Vagina (tissue), 2 donors: ENCODE measurements at regions not wholly inside any gene's neighbourhood (a gene's known extent, or its start where the extent isn't known, plus 50 kb on each side); places are given as distances from the start of the nearest gene placed in this dataset.

Experiments used
- DNase-seq, 2 donors: peaks; one replicate each; pipeline ENCODE4 v3.0.0-alpha.2; 2017; ENCODE audit errors: extremely low spot score in 2 of 2
- H3K27ac ChIP-seq: fragments of 200-600 bp; sonication (generic); one replicate; pipeline ENCODE4 v1.5.1; 2019
- H3K27me3 ChIP-seq: fragments of 200-600 bp; sonication (generic); one replicate; pipeline ENCODE4 v1.5.1; 2019
- H3K36me3 ChIP-seq, 2 donors: fragments of 200-600 bp; sonication (generic); one replicate each; pipeline ENCODE4 v1.5.1; 2017 to 2019
- H3K4me1 ChIP-seq: fragments of 200-600 bp; sonication (generic); one replicate; pipeline ENCODE4 v1.5.1; 2019
- H3K4me3 ChIP-seq, 2 donors: fragments of 200-600 bp; sonication (generic); 1 replicate in 1 of 2; 2 replicates in 1 of 2; pipeline ENCODE4 v1.5.1; 2016 to 2019
- H3K9me3 ChIP-seq: fragments of 200-600 bp; sonication (generic); one replicate; pipeline ENCODE4 v1.5.1; 2019
- POLR2A ChIP-seq, 2 donors: fragments of 450-650 bp; IDR thresholded peaks; one replicate each; pipeline ENCODE4 v1.6.1; 2017; ENCODE audit warnings: antibody characterized with exemption in 2 of 2, mild to moderate bottlenecking in 2 of 2, moderate library complexity in 2 of 2
- POLR2AphosphoS5 ChIP-seq, 2 donors: sonication (generic); formaldehyde crosslinking; IDR thresholded peaks; one replicate each; pipeline ENCODE4 v1.9.0; 2017; ENCODE audit warnings: antibody characterized with exemption in 2 of 2, mild to moderate bottlenecking in 2 of 2, low read depth in 1 of 2; ENCODE audit not compliant: insufficient read depth in 1 of 2
- intact Hi-C: fragments of 100-400 bp; cut with DNase I; formaldehyde crosslinking; loops from one replicate; pipeline ENCODE4 v1.15.1; 2023
- TF ChIP-seq, protein P1 (sequence below), 3 experiments: fragments of 450-650 bp in 2 of 3; fragments of 200-600 bp in 1 of 3; sonication (generic) in 1 of 3; IDR thresholded peaks; one replicate each; pipeline ENCODE4 v1.5.1; 2017 to 2019; ENCODE audit warnings: antibody characterized with exemption in 3 of 3, mild to moderate bottlenecking in 2 of 3, moderate library complexity in 2 of 3

DNA sequence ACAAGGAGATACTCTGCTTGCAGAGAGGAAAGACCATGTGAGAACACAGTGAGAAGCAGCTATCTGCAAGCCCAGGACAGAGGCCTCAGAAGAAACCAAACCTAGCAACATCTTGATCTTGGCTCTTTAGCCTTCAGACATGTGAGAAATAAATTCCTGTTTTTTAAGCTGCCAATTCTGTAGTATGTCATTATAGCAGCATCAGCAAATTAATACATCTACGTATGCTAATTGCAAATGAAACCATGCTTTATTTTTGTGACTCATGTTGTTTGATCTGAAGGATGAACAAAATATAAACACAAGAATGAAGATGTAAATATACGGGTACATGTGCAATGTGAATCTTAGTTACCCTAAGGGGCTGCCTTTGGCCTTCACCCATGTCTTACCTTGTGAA, 714.4 kb upstream of the ARPP21 start:
- no peaks in the 10 kb centered on the region for H3K9me3 ChIP-seq
- TF ChIP-seq POLR2A (IDR thresholded peaks at IDR 0.05) (no peak), POLR2AphosphoS5 (IDR thresholded peaks at IDR 0.05; ENCODE audit: insufficient read depth in 1 of 2, low read depth in 1 of 2) (no peak)
- TF ChIP-seq, protein P1, sequence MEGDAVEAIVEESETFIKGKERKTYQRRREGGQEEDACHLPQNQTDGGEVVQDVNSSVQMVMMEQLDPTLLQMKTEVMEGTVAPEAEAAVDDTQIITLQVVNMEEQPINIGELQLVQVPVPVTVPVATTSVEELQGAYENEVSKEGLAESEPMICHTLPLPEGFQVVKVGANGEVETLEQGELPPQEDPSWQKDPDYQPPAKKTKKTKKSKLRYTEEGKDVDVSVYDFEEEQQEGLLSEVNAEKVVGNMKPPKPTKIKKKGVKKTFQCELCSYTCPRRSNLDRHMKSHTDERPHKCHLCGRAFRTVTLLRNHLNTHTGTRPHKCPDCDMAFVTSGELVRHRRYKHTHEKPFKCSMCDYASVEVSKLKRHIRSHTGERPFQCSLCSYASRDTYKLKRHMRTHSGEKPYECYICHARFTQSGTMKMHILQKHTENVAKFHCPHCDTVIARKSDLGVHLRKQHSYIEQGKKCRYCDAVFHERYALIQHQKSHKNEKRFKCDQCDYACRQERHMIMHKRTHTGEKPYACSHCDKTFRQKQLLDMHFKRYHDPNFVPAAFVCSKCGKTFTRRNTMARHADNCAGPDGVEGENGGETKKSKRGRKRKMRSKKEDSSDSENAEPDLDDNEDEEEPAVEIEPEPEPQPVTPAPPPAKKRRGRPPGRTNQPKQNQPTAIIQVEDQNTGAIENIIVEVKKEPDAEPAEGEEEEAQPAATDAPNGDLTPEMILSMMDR (IDR thresholded peaks at IDR 0.05), result no peak
- no peaks in the 10 kb centered on the region for H3K4me1 ChIP-seq
- no peaks in the 10 kb centered on the region for H3K36me3 ChIP-seq
- DNase-seq, result no peak
- no peak overlapping the region for H3K27ac ChIP-seq
- no peak overlapping the region for H3K4me3 ChIP-seq
- intact Hi-C loops, result no loop called here
- no peaks in the 10 kb centered on the region for H3K27me3 ChIP-seq

DNA sequence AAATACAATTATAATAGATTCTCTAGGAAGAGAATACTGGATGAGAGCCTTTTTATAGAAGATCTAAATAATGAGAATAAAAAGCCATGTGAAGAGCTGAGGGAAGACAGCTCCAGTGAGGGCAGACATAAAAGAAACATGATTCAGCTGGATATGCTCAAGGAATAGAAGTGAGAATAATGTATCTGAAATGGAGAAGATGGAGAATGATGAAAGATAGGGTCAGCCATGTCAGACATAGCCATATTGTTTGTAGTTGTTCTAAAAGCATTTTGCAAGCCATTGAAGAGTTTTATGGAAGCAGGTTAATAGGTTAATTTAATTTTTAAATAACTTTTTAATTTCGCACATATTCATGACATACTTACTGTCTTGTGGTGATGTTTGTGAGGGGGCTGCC, 713.5 kb upstream of the ARPP21 start:
- Histone ChIP-seq H3K4me1 (no peaks in the 10 kb centered on the region), H3K9me3 (no peaks in the 10 kb centered on the region), H3K27me3 (no peaks in the 10 kb centered on the region), H3K4me3 (no peak overlapping the region), H3K27ac (no peak overlapping the region), H3K36me3 (no peaks in the 10 kb centered on the region)
- intact Hi-C loops, result no loop called here
- no peak for DNase-seq
- TF ChIP-seq, protein P1 (IDR thresholded peaks at IDR 0.05), result no peak
- TF ChIP-seq POLR2AphosphoS5 (IDR thresholded peaks at IDR 0.05; ENCODE audit: insufficient read depth in 1 of 2, low read depth in 1 of 2) (no peak), POLR2A (IDR thresholded peaks at IDR 0.05) (no peak)

DNA sequence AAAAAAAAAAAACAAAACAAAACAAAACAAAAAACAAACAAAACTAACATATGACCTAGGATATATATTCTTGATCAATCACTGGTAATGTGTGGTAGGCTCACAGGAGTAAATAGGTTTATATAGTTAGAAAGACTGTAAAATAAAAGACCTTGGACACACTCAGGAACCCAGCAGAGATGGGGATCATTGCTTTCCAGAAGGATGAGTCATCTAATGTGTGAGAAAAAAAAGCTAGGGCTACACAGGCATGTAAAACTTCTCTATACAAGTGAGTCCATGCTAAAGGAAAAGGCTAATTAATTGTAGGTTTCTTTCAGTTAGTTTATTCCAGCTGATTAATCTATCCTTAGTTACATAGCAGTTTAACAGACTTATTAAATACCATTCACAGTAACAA, 710.3 kb upstream of the ARPP21 start:
- TF ChIP-seq POLR2A (IDR thresholded peaks at IDR 0.05) (no peak), POLR2AphosphoS5 (IDR thresholded peaks at IDR 0.05; ENCODE audit: insufficient read depth in 1 of 2, low read depth in 1 of 2) (no peak)
- TF ChIP-seq, protein P1 (IDR thresholded peaks at IDR 0.05), result no peak
- Histone ChIP-seq H3K4me3 (no peak overlapping the region), H3K36me3 (no peaks in the 10 kb centered on the region), H3K4me1 (no peaks in the 10 kb centered on the region), H3K9me3 (no peaks in the 10 kb centered on the region), H3K27me3 (no peaks in the 10 kb centered on the region), H3K27ac (no peak overlapping the region)
- intact Hi-C loops, result no loop called here
- DNase-seq, result no peak

DNA sequence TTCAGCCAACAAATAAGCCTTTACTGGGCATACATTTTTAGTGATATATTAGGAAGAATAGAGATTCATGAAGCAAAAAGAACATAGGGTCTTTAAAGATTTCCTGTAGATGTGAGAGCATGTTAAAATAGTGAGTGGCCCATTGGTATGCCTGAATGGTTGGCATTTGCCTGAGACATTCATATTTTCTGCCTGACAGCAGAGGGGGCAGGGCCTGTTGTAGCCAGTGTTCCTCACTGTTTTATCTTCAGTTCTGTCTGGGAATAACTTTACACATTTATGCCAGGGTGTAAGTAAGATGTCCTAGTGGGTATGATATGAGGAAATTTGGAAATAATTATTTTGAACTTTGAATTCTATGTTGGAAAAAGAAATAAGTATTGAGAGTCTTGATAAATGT, 704.7 kb upstream of the ARPP21 start:
- Histone ChIP-seq H3K4me1 (no peaks in the 10 kb centered on the region), H3K4me3 (no peak overlapping the region), H3K36me3 (no peaks in the 10 kb centered on the region), H3K27me3 (no peaks in the 10 kb centered on the region), H3K9me3 (no peaks in the 10 kb centered on the region), H3K27ac (no peak overlapping the region)
- TF ChIP-seq, protein P1 (IDR thresholded peaks at IDR 0.05), result no peak
- TF ChIP-seq POLR2AphosphoS5 (IDR thresholded peaks at IDR 0.05; ENCODE audit: insufficient read depth in 1 of 2, low read depth in 1 of 2) (no peak), POLR2A (IDR thresholded peaks at IDR 0.05) (no peak)
- no peak for DNase-seq
- intact Hi-C loops, result no loop called here

DNA sequence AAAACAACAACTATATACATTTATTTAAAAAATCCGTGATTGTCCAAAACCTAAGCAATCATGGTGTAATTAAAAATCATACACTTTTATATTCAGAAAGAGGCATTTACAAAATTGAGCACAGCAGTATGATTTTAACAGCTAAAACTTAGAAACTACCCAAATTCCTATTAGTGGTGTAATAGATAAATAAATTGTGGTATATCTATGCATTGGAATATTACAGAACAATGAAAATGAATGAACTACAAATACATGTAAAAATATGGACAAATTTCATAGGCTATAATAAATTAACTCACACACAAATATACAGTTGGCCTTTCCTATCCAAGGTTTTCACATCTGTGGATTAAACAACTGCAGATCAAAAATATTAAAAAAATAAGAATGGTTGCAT, 700.5 kb upstream of the ARPP21 start:
- no peak for DNase-seq
- Histone ChIP-seq H3K9me3 (no peaks in the 10 kb centered on the region), H3K27me3 (no peaks in the 10 kb centered on the region), H3K27ac (no peak overlapping the region), H3K4me1 (no peaks in the 10 kb centered on the region), H3K36me3 (no peaks in the 10 kb centered on the region), H3K4me3 (no peak overlapping the region)
- intact Hi-C loops, result no loop called here
- TF ChIP-seq POLR2AphosphoS5 (IDR thresholded peaks at IDR 0.05; ENCODE audit: insufficient read depth in 1 of 2, low read depth in 1 of 2) (no peak), POLR2A (IDR thresholded peaks at IDR 0.05) (no peak)
- TF ChIP-seq, protein P1 (IDR thresholded peaks at IDR 0.05), result no peak
